KMS-11 (cell line): ENCODE measurements at regions not wholly inside any gene's neighbourhood (a gene's known extent, or its start where the extent isn't known, plus 50 kb on each side); places are given as distances from the start of the nearest gene placed in this dataset.

Experiments used
- H2AFZ ChIP-seq: fragments of 200-600 bp; sonication (generic); 2 replicates; pipeline ENCODE4 v1.6.1; 2016; ENCODE audit warnings: antibody characterized with exemption, mixed run types, low read depth
- H3K27ac ChIP-seq: fragments of 200-600 bp; sonication (generic); 2 replicates; pipeline ENCODE4 v1.6.1; 2016; ENCODE audit warnings: mild to moderate bottlenecking, mixed run types
- H3K27me3 ChIP-seq: fragments of 200-600 bp; sonication (generic); 2 replicates; pipeline ENCODE4 v1.6.1; 2017; ENCODE audit warnings: mild to moderate bottlenecking, low read depth, mixed run types, moderate library complexity; ENCODE audit not compliant: insufficient read depth
- H3K36me3 ChIP-seq: fragments of 200-600 bp; sonication (generic); 2 replicates; pipeline ENCODE4 v1.6.1; 2017; ENCODE audit warnings: mild to moderate bottlenecking, mixed run types; ENCODE audit not compliant: insufficient read depth
- H3K4me1 ChIP-seq: fragments of 200-600 bp; sonication (generic); 2 replicates; pipeline ENCODE4 v1.6.1; 2016; ENCODE audit warnings: mild to moderate bottlenecking, low read depth, mixed run types; ENCODE audit not compliant: poor library complexity, severe bottlenecking
- H3K4me2 ChIP-seq: fragments of 200-600 bp; sonication (generic); 2 replicates; pipeline ENCODE4 v1.7.0; 2016; ENCODE audit warnings: mild to moderate bottlenecking, mixed run types
- H3K4me3 ChIP-seq: fragments of 200-600 bp; sonication (generic); IDR thresholded peaks from 2 replicates; pipeline ENCODE4 v1.6.1; 2017; ENCODE audit warnings: low read depth, low read length, mixed read lengths; ENCODE audit not compliant: insufficient read depth
- H3K79me2 ChIP-seq: fragments of 200-600 bp; sonication (generic); 2 replicates; pipeline ENCODE4 v1.6.1; 2016; ENCODE audit warnings: low read depth, mixed run types; ENCODE audit not compliant: insufficient read depth
- H3K9ac ChIP-seq: fragments of 200-600 bp; sonication (generic); 2 replicates; pipeline ENCODE4 v1.6.1; 2016; ENCODE audit warnings: mild to moderate bottlenecking, mixed run types
- H4K20me1 ChIP-seq: fragments of 200-600 bp; sonication (generic); 2 replicates; pipeline ENCODE4 v1.6.1; 2016; ENCODE audit warnings: mild to moderate bottlenecking, mixed run types; ENCODE audit not compliant: insufficient read depth
- CTCF ChIP-seq: fragments of 200-600 bp; sonication (generic); conservative IDR thresholded peaks from 2 replicates; pipeline ENCODE4 v1.6.1; 2017; ENCODE audit warnings: low read depth, mild to moderate bottlenecking, antibody characterized with exemption, low read length, moderate library complexity, mixed read lengths

GRCh38 chr2:180205621-180206235 lies 198.6 kb upstream of the CWC22 start:
- Histone ChIP-seq H3K79me2 (no peaks in the 10 kb centered on the region), H3K4me3 (no peak overlapping the region), H3K27ac (no peak overlapping the region), H4K20me1 (no peaks in the 10 kb centered on the region), H2AFZ (no peak overlapping the region), H3K4me2 (no peak overlapping the region), H3K27me3 (no peaks in the 10 kb centered on the region), H3K36me3 (no peaks in the 10 kb centered on the region), H3K4me1 (no peaks in the 10 kb centered on the region), H3K9ac (no peak overlapping the region)
- no peak for TF ChIP-seq CTCF

DNA sequence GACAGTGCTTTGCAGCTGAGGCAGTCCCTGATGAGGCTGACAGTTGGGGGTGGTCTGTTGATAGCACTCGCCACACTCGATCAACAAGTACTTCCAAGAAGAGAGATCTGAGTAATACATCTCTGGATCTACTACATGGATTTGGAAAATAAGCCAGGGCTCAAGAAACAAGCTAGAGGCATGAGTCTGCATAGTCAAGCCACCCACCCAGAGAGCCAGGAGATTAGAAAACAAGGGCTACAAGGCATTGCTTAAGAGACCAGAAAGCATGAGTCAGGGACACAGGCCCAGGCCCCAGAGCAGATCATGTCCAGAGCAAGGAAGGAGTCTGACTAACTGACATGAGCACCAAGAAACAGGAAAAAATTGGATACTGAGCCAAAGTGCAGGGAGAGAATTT lies 196.9 kb upstream of the CWC22 start:
- no peak overlapping the region for H2AFZ ChIP-seq
- no peak overlapping the region for H3K27ac ChIP-seq
- no peak overlapping the region for H3K9ac ChIP-seq
- no peaks in the 10 kb centered on the region for H3K4me1 ChIP-seq
- no peaks in the 10 kb centered on the region for H3K79me2 ChIP-seq
- no peak for TF ChIP-seq CTCF
- H3K4me3 ChIP-seq: no peak overlapping the region
- H3K27me3 ChIP-seq: no peaks in the 10 kb centered on the region
- H4K20me1 ChIP-seq: no peaks in the 10 kb centered on the region
- no peak overlapping the region for H3K4me2 ChIP-seq
- no peaks in the 10 kb centered on the region for H3K36me3 ChIP-seq

- H3K27me3 ChIP-seq: no peaks in the 10 kb centered on the region
- no peaks in the 10 kb centered on the region for H3K79me2 ChIP-seq
- no peaks in the 10 kb centered on the region for H3K36me3 ChIP-seq
- no peak for TF ChIP-seq CTCF
- no peak overlapping the region for H3K4me3 ChIP-seq
- H3K27ac ChIP-seq: no peak overlapping the region
- H3K4me2 ChIP-seq: no peak overlapping the region
- no peaks in the 10 kb centered on the region for H4K20me1 ChIP-seq
- H2AFZ ChIP-seq: no peak overlapping the region
- no peaks in the 10 kb centered on the region for H3K4me1 ChIP-seq
- no peak overlapping the region for H3K9ac ChIP-seq
These were observed 195.4 kb upstream of the CWC22 start for GRCh38 chr2:180202467-180202951.

DNA sequence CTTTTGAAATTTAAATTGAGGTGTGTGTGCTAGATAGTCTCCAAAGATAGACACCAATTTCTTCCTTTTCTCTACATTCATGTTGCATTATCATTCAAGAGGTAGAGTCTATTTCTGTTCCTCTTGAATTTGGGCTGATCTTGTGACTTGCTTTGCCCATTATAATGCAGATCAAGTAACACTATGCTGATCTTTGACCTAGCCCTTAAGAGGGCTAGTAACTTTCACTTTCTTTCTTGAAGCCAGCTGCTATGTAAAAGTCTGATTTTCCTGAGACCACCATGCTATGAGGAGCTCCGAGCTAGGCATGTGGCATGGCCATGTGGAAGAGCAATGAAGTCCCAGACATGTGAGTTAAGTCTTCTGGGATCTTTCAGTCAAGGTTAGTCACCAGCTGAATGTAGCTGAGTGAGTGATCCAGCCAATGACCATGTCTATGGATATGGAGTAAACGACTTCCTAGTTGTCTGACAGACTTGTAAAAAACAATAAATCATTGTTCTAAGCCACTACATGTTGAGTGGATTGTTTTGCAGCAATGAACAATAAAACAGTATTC lies 189.4 kb upstream of the CWC22 start:
- no peak for TF ChIP-seq CTCF
- no peaks in the 10 kb centered on the region for H4K20me1 ChIP-seq
- H3K36me3 ChIP-seq: no peaks in the 10 kb centered on the region
- H3K79me2 ChIP-seq: no peaks in the 10 kb centered on the region
- no peak overlapping the region for H3K4me2 ChIP-seq
- no peak overlapping the region for H2AFZ ChIP-seq
- no peak overlapping the region for H3K4me3 ChIP-seq
- H3K27me3 ChIP-seq: no peaks in the 10 kb centered on the region
- no peaks in the 10 kb centered on the region for H3K4me1 ChIP-seq
- H3K9ac ChIP-seq: no peak overlapping the region
- H3K27ac ChIP-seq: no peak overlapping the region
